WI38 (cell line): ENCODE measurements at regions not wholly inside any gene's neighbourhood (a gene's known extent, or its start where the extent isn't known, plus 50 kb on each side); places are given as distances from the start of the nearest gene placed in this dataset.
"Not testable (repeated sequence)": the region's sequence is repeated elsewhere in the genome, so short reads cannot be mapped to it uniquely, and the experiment has no call there.

ENCODE experiments used
- H3K4me3 ChIP-seq: 2 replicates; pipeline ENCODE4 v1.5.1; 2011; ENCODE audit warnings: low read depth, mild to moderate bottlenecking, control low read depth, low read length
- CTCF ChIP-seq: IDR thresholded peaks from 2 replicates; pipeline ENCODE4 v1.5.1; 2012; ENCODE audit warnings: low read depth, mild to moderate bottlenecking, control low read depth, low read length

- TF ChIP-seq CTCF = no peak
- no peak overlapping the region for H3K4me3 ChIP-seq
These were observed 263.4 kb upstream of the MEIS1 start for GRCh38 chr2:66171530-66171929.

DNA sequence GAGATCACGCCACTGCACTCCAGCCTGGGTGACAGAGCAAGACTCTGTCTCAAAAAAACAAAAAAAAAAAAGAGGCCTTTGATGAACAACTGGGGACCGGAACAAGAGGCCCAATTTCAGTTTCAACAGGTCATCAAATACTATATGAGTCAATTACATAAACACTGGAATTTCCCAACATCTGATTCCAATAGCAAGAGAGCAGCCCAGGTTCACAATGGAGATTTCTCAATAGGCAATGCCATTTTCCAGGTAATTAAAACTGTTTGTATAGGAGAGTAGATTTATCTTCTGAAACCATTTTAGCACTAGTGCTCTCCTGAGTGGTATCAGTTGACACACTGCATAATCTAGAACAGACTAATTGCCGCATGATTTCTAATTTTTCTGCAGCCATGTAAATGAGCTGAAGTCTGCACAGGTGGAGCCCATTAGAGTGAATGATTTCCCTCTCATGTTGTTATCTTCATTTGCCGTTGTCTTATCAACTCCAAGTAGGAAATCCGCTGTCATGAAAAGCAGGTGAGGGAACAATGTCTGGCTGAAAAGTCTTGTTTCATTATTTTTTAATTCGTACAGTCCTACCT is 264.1 kb upstream of the MEIS1 start:
- no peak for TF ChIP-seq CTCF
- no peak overlapping the region for H3K4me3 ChIP-seq

DNA sequence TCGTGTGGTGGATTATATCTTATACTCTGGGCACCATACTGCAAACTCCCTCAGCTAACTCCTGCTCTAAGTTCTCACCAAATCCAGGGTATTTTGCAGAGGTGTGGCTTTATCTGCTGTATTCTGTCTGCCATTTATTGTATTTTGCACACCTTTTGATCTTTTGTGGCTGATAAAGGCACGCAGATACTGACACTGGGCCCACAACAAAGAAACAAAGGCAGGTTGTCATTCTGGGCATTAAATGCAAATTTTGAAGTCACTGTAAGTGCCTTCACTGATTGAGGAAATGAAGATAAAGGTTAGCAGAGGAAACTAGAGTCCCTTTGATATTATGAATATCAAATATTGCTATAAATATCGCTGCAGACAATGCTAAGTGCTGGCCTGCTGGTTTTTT is 265.8 kb upstream of the MEIS1 start:
- TF ChIP-seq CTCF = no peak

DNA sequence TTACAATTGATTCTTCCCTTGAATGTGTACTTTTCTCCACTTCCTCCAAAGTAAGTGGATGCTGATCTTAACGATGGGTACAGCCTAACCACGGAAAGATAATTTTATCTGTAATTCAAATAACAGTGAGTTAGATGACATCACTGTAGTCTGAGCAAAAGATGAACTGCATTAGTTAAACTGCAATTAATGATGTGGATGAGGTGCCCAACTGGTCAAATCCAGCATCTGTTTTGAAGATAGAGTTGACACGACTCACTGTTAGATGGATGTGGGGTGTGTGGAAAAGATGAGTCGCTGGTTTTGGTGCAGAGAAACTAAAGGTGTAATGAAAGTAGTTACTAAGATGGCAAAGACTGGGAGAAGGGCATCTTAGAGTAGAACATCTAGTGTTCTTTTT is 270.5 kb upstream of the MEIS1 start:
- no peak overlapping the region for H3K4me3 ChIP-seq
- TF ChIP-seq CTCF = no peak

More for the DNA sequence above, 265.8 kb upstream of the MEIS1 start:
- no peak overlapping the region for H3K4me3 ChIP-seq

DNA sequence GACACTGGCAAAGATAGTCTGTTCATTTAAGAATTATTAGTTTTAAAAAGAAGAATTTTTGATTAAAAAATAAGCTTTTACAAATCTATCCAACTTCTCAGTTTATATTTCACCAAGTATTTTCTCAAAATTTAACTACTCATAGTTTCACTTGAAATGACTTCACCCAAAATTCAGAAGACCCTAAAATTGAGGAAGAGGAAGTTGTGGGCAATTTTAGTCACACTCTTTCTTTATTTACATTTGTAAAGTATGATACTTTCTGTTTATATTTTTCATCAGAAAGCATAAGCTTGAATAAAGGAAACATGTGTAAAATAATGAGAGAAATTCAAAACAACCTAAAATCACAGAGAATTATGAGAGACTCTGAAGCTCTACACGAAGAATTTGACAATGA is 278.8 kb upstream of the MEIS1 start:
- no peak for TF ChIP-seq CTCF
- H3K4me3 ChIP-seq = no peak overlapping the region

GRCh38 chr2:66153941-66154340 is 281.0 kb upstream of the MEIS1 start:
- no peak for TF ChIP-seq CTCF

DNA sequence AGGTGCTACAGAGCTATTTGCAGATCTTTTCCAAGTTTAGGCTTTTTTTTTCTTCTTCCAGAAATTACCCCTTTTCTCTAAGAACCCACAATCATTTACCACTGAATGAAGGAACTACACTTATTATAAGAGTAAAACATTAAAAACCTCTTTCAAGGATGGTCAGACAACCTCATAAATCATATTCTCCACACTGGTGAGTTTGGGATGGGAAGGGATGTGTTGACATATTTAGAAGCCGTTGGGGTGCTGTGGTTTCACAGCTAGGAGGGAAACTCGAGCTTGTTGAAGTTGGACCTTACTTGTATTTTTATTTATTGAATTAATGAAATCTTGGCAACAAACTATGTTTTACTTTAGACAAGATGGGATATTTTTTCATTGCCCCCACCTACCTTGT is 289.4 kb upstream of the MEIS1 start:
- no peak overlapping the region for H3K4me3 ChIP-seq
- no peak for TF ChIP-seq CTCF

More at GRCh38 chr2:66153941-66154340, 281.0 kb upstream of the MEIS1 start:
- no peak overlapping the region for H3K4me3 ChIP-seq

DNA sequence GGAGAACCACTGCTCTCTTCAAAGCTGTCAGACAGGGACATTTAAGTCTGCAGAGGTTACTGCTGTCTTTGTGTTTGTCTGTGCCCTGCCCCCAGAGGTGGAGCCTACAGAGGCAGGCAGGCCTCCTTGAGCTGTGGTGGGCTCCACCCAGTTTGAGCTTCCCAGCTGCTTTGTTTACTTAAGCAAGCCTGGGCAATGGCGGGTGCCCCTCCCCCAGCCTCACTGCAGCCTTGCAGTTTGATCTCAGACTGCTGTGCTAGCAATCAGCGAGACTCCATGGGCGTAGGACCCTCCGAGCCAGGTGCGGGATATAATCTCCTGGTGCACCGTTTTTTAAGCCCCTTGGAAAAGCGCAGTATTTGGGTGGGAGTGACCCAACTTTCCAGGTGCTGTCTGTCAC is 290.6 kb upstream of the MEIS1 start:
- H3K4me3 ChIP-seq = not testable (repeated sequence)
